GM18511 (cell line): ENCODE measurements at regions not wholly inside any gene's neighbourhood (a gene's known extent, or its start where the extent isn't known, plus 50 kb on each side); places are given as distances from the start of the nearest gene placed in this dataset.

Source experiments
- ATAC-seq: cut with Tn5 transposase; IDR thresholded peaks from one replicate; pipeline ENCODE4 v1.9.1; 2021; ENCODE audit warnings: mild to moderate bottlenecking, moderate library complexity; ENCODE audit not compliant: unreplicated experiment

GRCh38 chr2:38174131-38174530 is 98.2 kb upstream of the CYP1B1 start:
- no peak for ATAC-seq

GRCh38 chr2:38173683-38174082 is 97.7 kb upstream of the CYP1B1 start:
- ATAC-seq: no peak

DNA sequence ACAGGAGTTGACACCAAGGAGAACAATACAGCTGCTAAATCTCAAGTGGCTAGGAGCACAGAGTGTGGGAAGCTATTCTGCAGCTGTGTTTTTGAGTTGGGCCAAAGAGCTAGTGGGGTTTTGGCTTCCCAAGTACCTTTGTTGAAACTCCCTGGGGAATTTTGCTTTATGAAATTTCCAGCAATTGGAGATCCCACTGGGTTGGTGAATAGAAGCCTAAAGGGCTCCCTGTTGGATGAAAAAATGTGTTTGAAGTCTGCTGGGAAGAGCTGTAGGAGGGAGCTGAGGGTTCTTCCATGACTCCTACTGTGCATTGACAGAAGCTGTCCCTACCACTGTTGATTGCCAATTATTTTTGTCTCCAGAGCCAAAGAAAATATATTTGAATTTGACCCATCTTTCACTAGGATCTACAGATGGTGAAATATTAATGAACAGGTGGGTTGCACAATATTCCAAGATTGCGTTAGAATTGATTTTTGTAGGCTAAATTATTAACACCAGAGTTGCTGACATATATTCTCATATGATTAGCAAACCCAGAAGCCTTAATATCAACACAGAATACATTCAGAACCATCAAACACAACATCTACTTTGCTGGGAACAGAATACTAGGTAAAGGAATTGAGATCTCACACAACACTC is 95.4 kb upstream of the CYP1B1 start:
- no peak for ATAC-seq

GRCh38 chr2:38170733-38171132 is 94.8 kb upstream of the CYP1B1 start:
- ATAC-seq: no peak

DNA sequence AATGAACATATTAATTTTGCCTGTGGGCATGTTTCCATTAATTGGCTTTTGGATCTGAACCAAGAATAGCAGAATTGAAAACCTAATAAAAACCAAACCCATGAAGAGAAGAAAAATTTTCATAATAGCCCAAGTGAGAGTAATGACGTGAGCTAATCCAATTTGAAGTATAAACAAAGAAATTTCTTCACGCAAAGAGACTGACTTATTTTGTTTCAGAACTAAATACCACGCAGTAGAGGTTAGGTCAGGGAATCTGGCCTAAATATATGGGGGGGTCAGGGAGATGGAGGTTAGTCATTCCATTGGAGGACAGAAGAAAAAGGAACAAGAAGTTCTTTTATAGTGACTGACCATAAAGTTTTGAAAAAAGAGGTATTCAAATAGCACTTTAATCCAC is 94.1 kb upstream of the CYP1B1 start:
- ATAC-seq: no peak

DNA sequence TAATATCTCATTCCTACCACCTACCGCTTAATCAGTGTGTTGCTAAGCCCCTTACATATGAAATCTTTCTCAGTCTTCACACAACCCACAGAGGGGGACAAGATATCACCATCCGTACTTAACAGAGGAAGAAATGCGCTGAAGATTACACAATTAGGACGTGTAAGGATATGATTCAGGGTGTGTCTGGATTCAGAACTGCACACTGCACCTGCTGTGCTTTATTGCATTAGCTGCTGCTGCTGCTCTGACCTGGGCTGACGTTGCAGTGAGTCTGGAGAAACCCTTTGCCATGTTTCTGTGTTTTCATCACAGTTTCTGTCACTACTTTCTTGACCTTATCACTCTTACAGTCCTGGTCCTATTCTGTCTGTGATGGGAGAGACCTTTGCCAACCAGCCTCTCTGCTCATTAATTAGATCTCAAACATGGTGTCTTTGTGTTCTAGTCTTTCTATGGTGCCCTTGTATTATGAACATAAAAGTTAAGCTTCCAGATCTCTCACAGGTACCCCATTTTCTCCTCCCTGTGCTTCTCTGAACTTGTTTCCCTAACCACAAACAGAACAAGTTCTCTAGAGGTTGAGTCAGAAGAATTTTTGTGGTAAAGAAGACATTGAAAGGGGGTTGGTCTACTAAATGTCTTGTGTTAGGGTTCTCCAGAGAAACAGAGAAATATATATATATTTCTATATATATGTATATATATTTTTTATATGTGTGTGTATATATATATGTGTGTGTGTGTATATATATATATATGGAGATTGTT is 92.9 kb upstream of the CYP1B1 start:
- ATAC-seq: no peak

DNA sequence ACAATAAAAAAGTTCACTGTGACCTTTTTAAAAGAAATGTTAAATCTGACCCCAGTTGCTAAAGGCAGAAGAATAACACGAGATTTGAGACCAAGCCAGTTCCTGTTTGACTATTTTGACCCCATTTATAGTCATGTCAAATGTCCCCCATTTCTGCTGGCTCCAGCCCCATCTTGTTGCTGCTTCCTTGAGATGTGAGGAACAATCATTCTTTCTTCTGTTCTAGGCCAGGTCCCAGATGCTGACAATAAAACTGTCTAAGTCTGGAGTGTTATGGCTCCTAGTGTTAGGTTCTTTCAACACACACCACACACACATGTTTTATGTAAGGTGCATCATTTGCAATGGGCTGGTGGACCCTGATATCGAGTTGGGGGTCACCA is 92.0 kb upstream of the CYP1B1 start:
- ATAC-seq: no peak

- no peak for ATAC-seq
Measured at GRCh38 chr2:38165698-38166097, 89.7 kb upstream of the CYP1B1 start.

GRCh38 chr2:38164881-38165280 is 88.9 kb upstream of the CYP1B1 start:
- peak; percentile 81 for ATAC-seq

- no peak for ATAC-seq
Measured at GRCh38 chr2:38163579-38163978, 87.6 kb upstream of the CYP1B1 start.

GRCh38 chr2:38163006-38163405 is 87.1 kb upstream of the CYP1B1 start:
- ATAC-seq: no peak

- no peak for ATAC-seq
Measured at GRCh38 chr2:38160516-38160915, 84.6 kb upstream of the CYP1B1 start.

DNA sequence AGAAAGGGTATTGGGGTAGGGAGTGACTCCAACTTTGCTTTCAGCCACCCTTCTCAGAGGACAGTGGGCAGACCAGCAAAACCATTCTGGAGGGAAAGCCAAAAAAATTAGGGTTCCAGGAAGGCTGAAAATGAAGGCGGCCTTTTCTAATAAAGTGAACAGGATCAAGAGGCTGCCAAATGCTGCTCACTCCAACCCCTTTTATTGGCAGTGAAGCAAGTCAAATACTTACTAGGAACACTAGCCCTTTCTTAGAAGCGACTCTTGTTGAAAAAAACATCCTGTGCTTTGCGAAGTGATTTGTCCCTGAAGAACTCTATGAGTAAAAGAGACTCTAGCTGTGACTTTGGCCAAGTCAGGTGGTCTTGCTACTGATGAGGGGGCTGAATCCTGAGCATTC is 83.6 kb upstream of the CYP1B1 start:
- no peak for ATAC-seq

GRCh38 chr2:38159191-38159590 is 83.2 kb upstream of the CYP1B1 start:
- ATAC-seq: no peak

DNA sequence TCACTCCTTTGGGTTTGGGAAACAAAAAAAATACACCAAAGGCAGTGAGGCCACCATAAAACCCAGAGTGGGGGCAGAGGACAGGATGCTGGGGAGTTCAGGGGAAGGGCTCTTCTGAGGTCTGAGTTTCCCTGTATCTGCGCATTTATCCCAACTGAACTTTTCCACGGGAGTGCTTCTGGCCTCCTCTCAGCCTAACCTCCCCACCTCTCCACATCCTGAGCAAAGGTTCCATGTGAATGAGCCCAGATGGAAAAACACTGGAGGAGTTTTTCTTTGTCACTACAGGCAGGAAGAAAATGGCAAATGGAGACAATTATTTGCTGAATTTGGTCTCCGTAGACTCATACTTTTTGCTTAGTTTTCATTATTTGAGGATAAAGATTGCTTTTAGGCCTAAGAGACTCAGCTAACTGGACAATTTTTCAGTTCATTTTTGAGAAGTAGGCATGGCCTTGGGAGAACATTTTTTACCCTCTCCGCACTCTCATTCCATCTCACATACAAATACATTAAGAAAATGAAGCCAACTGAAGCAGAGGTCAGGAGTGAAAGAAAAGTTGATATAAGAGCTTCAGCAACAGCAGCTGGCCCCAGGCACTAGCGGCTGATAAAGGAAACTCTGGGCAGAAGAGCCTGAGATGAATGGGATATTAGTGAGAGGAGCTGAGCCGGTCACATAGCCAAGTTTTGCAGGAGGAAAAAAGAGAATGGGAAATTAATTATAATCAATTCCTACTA is 82.6 kb upstream of the CYP1B1 start:
- no peak for ATAC-seq

DNA sequence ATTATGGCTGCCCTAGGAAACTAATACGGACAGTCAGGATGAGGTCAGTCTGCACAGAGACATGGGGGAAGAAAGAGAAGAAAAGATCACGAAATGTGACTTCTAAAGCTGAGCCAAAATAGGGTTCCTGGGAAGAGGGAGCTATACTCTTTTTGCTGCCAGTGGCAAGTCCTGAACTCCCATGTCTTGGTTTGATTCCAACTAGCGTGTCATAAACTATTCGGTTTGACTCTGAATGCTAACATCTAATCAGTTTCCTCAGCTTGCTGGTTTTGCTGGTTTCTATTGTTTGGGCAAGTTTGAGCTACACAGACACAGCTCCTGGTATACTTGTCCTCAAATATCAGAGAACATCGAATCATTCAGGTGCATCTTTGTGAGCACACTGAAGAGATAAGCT is 80.5 kb upstream of the CYP1B1 start:
- ATAC-seq: no peak

GRCh38 chr2:38155015-38155414 is 79.1 kb upstream of the CYP1B1 start:
- ATAC-seq: no peak

GRCh38 chr2:38154395-38154794 is 78.4 kb upstream of the CYP1B1 start:
- ATAC-seq: no peak

DNA sequence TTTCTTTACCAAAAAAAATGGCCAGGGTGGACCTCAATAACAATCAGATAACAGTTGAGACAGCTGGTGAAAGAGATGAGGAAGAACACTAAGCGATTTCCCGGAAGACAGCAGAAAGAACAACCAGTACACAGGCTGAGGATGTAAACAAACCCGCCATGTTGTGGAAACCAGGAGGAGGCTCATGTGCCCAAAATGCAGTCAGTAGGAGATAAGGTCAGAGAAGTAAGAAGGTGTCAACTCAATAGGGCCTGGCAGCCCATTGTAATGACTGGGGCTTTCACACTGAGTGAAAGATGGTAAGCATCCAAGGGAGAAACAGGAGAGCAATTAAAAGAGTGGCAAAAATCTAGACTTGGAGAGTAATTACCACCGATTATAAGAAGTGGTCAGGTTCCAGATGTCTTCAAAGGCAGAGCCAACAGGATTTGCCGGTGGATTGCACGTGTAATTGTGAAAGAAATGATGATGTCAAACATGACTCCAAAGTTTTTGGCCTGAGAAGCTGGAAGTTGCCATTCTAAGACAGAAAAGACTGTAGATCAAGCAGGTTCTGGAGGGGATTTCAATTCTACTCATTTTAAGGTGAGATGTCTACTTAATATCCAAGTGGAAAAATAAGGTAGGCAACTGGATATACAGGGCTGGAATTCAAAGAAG is 77.7 kb upstream of the CYP1B1 start:
- no peak for ATAC-seq

DNA sequence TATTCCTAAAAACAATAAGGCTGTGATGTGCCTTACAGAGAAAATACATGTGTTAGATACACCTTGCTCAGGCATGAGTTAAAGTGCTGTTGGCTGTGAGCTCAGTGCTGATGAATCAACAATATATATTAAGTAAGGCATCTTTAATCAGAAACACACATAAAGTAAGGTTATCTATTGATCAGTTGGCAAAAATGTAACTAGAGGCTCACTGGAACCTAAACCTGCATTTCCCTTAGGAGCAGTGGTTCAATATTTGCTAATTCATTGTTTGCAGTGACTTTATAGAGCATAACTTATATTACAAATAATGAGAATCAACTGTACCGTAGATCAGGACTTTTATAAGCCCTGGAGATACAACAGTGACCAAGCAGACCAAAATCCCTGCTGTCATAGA is 77.0 kb upstream of the CYP1B1 start:
- no peak for ATAC-seq

DNA sequence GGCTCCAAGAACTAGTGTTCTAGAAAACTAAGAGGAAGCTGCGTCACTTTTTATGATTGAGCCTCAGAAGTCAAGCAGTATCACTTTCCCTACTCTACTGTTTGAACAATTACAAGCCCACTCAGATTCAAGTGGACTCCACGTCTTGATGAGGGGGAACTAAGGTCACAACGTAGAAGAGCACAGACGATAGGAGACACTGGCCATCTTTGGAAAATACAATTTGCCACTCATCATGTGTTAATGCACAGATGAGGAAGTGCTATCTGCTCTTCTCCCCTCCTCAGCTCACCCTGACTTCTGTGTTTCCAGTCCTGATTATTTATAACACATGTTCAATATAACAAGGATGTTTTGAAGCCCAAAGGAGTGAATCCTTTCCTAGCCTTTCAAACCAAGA is 76.1 kb upstream of the CYP1B1 start:
- no peak for ATAC-seq

- no peak for ATAC-seq
Measured at GRCh38 chr2:38149531-38149930, 73.6 kb upstream of the CYP1B1 start.
